HepG2 (cell line): ENCODE measurements at regions not wholly inside any gene's neighbourhood (a gene's known extent, or its start where the extent isn't known, plus 50 kb on each side); places are given as distances from the start of the nearest gene placed in this dataset.

ENCODE experiments used
- ARNTL ChIP-seq: sonication (generic); formaldehyde crosslinking; IDR thresholded peaks from 2 replicates; pipeline ENCODE4 v1.4.0; 2020; ENCODE audit warnings: mild to moderate bottlenecking, missing genetic modification reagents
- BHLHE40 ChIP-seq: IDR thresholded peaks from 2 replicates; pipeline ENCODE4 v1.6.1; 2011; ENCODE audit warnings: low read length, improper control_type of control experiment
- CBX1 ChIP-seq: IDR thresholded peaks from one replicate; pipeline ENCODE4 v1.6.1; 2016; ENCODE audit warnings: antibody characterized with exemption, low read depth
- CC2D1A ChIP-seq: sonication (generic); formaldehyde crosslinking; IDR thresholded peaks from 2 replicates; pipeline ENCODE4 v1.8.1; 2023; ENCODE audit warnings: mild to moderate bottlenecking, missing genetic modification reagents
- CCAR2 ChIP-seq: fragments of 200-400 bp; formaldehyde crosslinking; optimal IDR thresholded peaks from 2 replicates; pipeline ENCODE3; 2018; ENCODE audit warnings: low read depth, mild to moderate bottlenecking, low read length, moderate library complexity
- DNMT3B ChIP-seq: conservative IDR thresholded peaks from 2 replicates; pipeline ENCODE4 v1.6.1; 2016; ENCODE audit warnings: missing biosample characterization, control low read depth
- HNRNPLL ChIP-seq: fragments of 200-400 bp; formaldehyde crosslinking; IDR thresholded peaks from 2 replicates; pipeline ENCODE4 v1.6.1; 2017; ENCODE audit warnings: mild to moderate bottlenecking, low read depth, low read length; ENCODE audit not compliant: poor library complexity, severe bottlenecking
- JARID2 ChIP-seq: sonication (generic); formaldehyde crosslinking; IDR thresholded peaks from 2 replicates; pipeline ENCODE4 v1.8.1; 2023; ENCODE audit warnings: missing genetic modification reagents, inconsistent platforms; ENCODE audit not compliant: insufficient replicate concordance
- KLF15 ChIP-seq: sonication (generic); formaldehyde crosslinking; IDR thresholded peaks from 2 replicates; pipeline ENCODE4 v1.8.1; 2023; ENCODE audit warnings: borderline replicate concordance, mild to moderate bottlenecking, inconsistent platforms, missing genetic modification reagents, mixed read lengths
- LCORL ChIP-seq, 2 experiments: fragments of 450-650 bp in 1 of 2; sonication (generic) in 1 of 2; formaldehyde crosslinking in 1 of 2; IDR thresholded peaks; 2 replicates each; pipeline versions ENCODE4 v1.5.0 to v1.6.1; 2017 to 2020; ENCODE audit warnings: antibody characterized with exemption in 1 of 2, missing genetic modification reagents in 1 of 2
- MBNL3 ChIP-seq: fragments of 250-450 bp; sonication (Bioruptor Pico); conservative IDR thresholded peaks from 2 replicates; pipeline ENCODE4 v1.8.0; 2022; ENCODE audit warnings: mild to moderate bottlenecking, inconsistent platforms
- MZF1 ChIP-seq: sonication (generic); formaldehyde crosslinking; IDR thresholded peaks from 2 replicates; pipeline ENCODE4 v1.8.1; 2023; ENCODE audit warnings: mild to moderate bottlenecking, missing genetic modification reagents, borderline replicate concordance
- NFE2 ChIP-seq: sonication (generic); formaldehyde crosslinking; IDR thresholded peaks from 2 replicates; pipeline ENCODE4 v1.4.0; 2020; ENCODE audit warnings: missing genetic modification reagents
- NR2F1 ChIP-seq, 2 experiments: fragments of 450-650 bp in 1 of 2; formaldehyde crosslinking in 1 of 2; IDR thresholded peaks; 2 replicates each; pipeline versions ENCODE4 v1.5.0 to v1.6.1; 2016 to 2020; ENCODE audit warnings: mild to moderate bottlenecking in 1 of 2, missing compliant biosample characterization in 1 of 2, missing genetic modification reagents in 1 of 2, moderate library complexity in 1 of 2
- PITX1 ChIP-seq: sonication (generic); formaldehyde crosslinking; IDR thresholded peaks from 2 replicates; pipeline ENCODE4 v1.5.1; 2020; ENCODE audit warnings: mild to moderate bottlenecking, missing genetic modification reagents
- RORA ChIP-seq: sonication (generic); formaldehyde crosslinking; IDR thresholded peaks from 2 replicates; pipeline ENCODE4 v1.5.0; 2020; ENCODE audit warnings: mild to moderate bottlenecking, missing genetic modification reagents, moderate library complexity
- STAT6 ChIP-seq: sonication (generic); formaldehyde crosslinking; IDR thresholded peaks from 2 replicates; pipeline ENCODE4 v1.4.0; 2020; ENCODE audit warnings: missing genetic modification reagents, mild to moderate bottlenecking, borderline replicate concordance
- TCF7 ChIP-seq: sonication (generic); IDR thresholded peaks from 2 replicates; pipeline ENCODE4 v1.6.1; 2016; ENCODE audit warnings: antibody characterized with exemption, low read depth
- ZFP1 ChIP-seq: IDR thresholded peaks from 2 replicates; pipeline ENCODE4 v1.6.1; 2016
- ZFY ChIP-seq: sonication (generic); formaldehyde crosslinking; IDR thresholded peaks from 2 replicates; pipeline ENCODE4 v1.4.0; 2020; ENCODE audit warnings: missing genetic modification reagents
- ZHX1 ChIP-seq: sonication (generic); formaldehyde crosslinking; IDR thresholded peaks from 2 replicates; pipeline ENCODE4 v1.8.1; 2022; ENCODE audit warnings: low read depth, mild to moderate bottlenecking, missing genetic modification reagents
- ZNF12 ChIP-seq: sonication (generic); formaldehyde crosslinking; IDR thresholded peaks from 2 replicates; pipeline ENCODE4 v1.5.0; 2020; ENCODE audit warnings: missing genetic modification reagents
- ZNF207 ChIP-seq: fragments of 450-650 bp; IDR thresholded peaks from 2 replicates; pipeline ENCODE4 v1.6.1; 2016; ENCODE audit warnings: antibody characterized with exemption, borderline replicate concordance
- ZNF274 ChIP-seq: sonication (generic); formaldehyde crosslinking; IDR thresholded peaks from 2 replicates; pipeline ENCODE4 v1.5.1; 2020; ENCODE audit warnings: mild to moderate bottlenecking, missing genetic modification reagents
- ZNF296 ChIP-seq: sonication (generic); formaldehyde crosslinking; conservative IDR thresholded peaks from 2 replicates; pipeline ENCODE4 v1.5.0; 2020; ENCODE audit warnings: mild to moderate bottlenecking, missing genetic modification reagents
- ZNF510 ChIP-seq: sonication (generic); formaldehyde crosslinking; IDR thresholded peaks from 2 replicates; pipeline ENCODE4 v1.4.0; 2020; ENCODE audit warnings: low read depth, mild to moderate bottlenecking, missing genetic modification reagents
- ZNF558 ChIP-seq: sonication (generic); formaldehyde crosslinking; IDR thresholded peaks from 2 replicates; pipeline ENCODE4 v1.9.0; 2022; ENCODE audit warnings: mild to moderate bottlenecking, missing genetic modification reagents, borderline replicate concordance

- peak; percentile 57 for TF ChIP-seq HNRNPLL
- no peak for TF ChIP-seq ZFP1 (CRISPR knock-in tag)
- TF ChIP-seq RORA (CRISPR knock-in tag): no peak
- TF ChIP-seq TCF7: no peak
- no peak for TF ChIP-seq DNMT3B (CRISPR knock-in tag)
- no peak for TF ChIP-seq STAT6 (CRISPR knock-in tag)
- no peak for TF ChIP-seq ZNF274 (CRISPR knock-in tag)
- TF ChIP-seq ZNF12: no peak
- TF ChIP-seq ZNF558 (CRISPR knock-in tag): no peak
- TF ChIP-seq NFE2: no peak
- TF ChIP-seq ZNF510 (CRISPR knock-in tag): 0 out of 2 replicates have a peak, but pooled peaks have one; percentile 39
- TF ChIP-seq ZNF296 (CRISPR knock-in tag): no peak
- no peak for TF ChIP-seq CCAR2
- TF ChIP-seq ARNTL: no peak
- TF ChIP-seq ZHX1 (CRISPR knock-in tag): no peak; the same call in 1 of the 2 replicates
- no peak for TF ChIP-seq KLF15 (CRISPR knock-in tag)
- peak; percentile 72 for TF ChIP-seq ZFY (CRISPR knock-in tag)
- peak in 1 of 2 experiments; percentile 44; a peak in 1 of 4 replicates for TF ChIP-seq NR2F1 (CRISPR knock-in tag; IDR thresholded peaks at IDR 0.05)
- no peak for TF ChIP-seq MZF1 (CRISPR knock-in tag)
- no peak for TF ChIP-seq ZNF207
- TF ChIP-seq JARID2: no peak
- no peak for TF ChIP-seq LCORL (IDR thresholded peaks at IDR 0.05)
- no peak for TF ChIP-seq LCORL (CRISPR knock-in tag; IDR thresholded peaks at IDR 0.05)
- TF ChIP-seq MBNL3 (CRISPR knock-in tag): no peak
- TF ChIP-seq CBX1: no peak
- no peak for TF ChIP-seq BHLHE40
- TF ChIP-seq CC2D1A (CRISPR knock-in tag): no peak
- TF ChIP-seq PITX1 (CRISPR knock-in tag): no peak
Measured at GRCh38 chr4:189364032-189364449, 576.6 kb upstream of the FRG1 start (continued).
